DOHH2 (cell line): ENCODE measurements at regions not wholly inside any gene's neighbourhood (a gene's known extent, or its start where the extent isn't known, plus 50 kb on each side); places are given as distances from the start of the nearest gene placed in this dataset.

Experiments used
- EZH2phosphoT487 ChIP-seq: fragments of 200-600 bp; sonication (generic); IDR thresholded peaks from 2 replicates; pipeline ENCODE4 v1.6.1; 2017; ENCODE audit warnings: borderline replicate concordance, mild to moderate bottlenecking, antibody characterized with exemption, low read length, moderate library complexity, mixed read lengths
- TF ChIP-seq, protein P1 (sequence below): fragments of 200-600 bp; sonication (generic); IDR thresholded peaks from one replicate; pipeline ENCODE4 v1.5.1; 2014; ENCODE audit warnings: antibody characterized with exemption, mild to moderate bottlenecking, low read depth, low read length; ENCODE audit not compliant: poor library complexity, severe bottlenecking

DNA sequence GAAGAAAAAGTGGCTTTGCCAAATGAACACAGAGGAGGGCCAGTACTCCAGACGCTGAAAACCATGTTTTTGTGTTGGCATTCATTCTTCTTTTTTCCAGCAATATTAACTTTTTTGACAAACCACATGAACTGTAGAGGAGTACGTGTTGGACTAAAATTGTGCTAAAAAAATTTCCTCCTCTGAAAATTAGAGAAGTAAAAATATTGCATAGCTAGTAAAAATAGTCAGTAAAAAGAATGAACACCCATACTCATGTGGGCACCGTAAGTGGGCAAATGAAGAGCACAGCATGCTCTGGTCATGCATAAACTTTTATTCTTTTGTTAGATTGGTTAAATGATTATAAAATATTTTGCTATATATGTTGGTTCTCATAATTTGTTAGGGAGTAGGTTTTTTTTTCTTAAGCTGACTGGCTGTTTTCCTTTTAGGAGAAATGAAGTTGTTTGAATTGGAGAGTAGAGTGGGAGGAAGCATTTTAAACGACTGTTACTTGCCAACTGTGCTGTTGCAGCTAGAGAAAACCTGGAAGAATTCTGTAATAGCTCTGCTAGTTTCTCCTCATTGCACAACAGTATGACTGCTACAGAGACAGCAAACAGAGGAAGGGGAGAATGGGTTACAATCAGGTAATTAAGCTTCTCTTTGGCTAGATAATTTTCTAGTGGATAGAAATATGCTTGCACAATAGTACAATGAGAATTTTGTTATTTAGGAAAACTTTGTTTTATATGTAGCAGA lies 222.4 kb downstream of the KCTD12 start:
- TF ChIP-seq, protein P1, sequence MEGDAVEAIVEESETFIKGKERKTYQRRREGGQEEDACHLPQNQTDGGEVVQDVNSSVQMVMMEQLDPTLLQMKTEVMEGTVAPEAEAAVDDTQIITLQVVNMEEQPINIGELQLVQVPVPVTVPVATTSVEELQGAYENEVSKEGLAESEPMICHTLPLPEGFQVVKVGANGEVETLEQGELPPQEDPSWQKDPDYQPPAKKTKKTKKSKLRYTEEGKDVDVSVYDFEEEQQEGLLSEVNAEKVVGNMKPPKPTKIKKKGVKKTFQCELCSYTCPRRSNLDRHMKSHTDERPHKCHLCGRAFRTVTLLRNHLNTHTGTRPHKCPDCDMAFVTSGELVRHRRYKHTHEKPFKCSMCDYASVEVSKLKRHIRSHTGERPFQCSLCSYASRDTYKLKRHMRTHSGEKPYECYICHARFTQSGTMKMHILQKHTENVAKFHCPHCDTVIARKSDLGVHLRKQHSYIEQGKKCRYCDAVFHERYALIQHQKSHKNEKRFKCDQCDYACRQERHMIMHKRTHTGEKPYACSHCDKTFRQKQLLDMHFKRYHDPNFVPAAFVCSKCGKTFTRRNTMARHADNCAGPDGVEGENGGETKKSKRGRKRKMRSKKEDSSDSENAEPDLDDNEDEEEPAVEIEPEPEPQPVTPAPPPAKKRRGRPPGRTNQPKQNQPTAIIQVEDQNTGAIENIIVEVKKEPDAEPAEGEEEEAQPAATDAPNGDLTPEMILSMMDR, result no peak
- no peak for TF ChIP-seq EZH2phosphoT487
